ENCODE measurements at regions not wholly inside any gene's neighbourhood (a gene's known extent, or its start where the extent isn't known, plus 50 kb on each side); places are given as distances from the start of the nearest gene placed in this dataset.

DNA sequence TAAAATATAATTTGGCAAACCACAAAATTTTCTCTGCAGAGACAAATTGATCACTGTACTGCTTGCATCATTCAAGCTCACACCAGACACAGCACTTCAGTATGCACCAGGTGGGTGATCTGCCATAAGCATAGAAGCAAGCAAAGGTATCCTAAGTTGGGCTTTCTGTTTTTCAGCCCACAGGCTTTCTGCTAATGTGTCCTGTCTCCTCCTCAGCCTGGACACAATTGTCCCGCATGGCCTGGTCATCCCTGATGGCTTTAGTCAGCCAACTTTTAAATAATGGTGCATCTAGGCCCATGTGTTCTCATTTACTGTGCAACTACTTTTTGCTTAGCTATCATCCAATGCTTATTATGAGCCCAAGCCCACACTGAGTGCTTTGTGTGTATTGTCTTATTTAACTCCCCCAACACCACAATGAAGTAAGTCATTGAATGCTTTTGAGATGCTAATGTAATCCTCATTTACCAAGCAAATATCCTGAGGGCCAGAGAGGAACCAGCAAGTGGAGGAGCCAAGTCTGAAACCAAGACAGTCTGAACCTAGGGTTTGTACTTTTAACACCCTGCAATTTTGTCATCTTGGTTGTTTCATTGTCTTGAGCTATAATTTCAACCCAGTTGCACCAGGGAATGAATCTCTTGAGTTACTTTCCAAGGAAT lies 111.2 kb upstream of the SETBP1 start:
- TF ChIP-seq, protein P1, sequence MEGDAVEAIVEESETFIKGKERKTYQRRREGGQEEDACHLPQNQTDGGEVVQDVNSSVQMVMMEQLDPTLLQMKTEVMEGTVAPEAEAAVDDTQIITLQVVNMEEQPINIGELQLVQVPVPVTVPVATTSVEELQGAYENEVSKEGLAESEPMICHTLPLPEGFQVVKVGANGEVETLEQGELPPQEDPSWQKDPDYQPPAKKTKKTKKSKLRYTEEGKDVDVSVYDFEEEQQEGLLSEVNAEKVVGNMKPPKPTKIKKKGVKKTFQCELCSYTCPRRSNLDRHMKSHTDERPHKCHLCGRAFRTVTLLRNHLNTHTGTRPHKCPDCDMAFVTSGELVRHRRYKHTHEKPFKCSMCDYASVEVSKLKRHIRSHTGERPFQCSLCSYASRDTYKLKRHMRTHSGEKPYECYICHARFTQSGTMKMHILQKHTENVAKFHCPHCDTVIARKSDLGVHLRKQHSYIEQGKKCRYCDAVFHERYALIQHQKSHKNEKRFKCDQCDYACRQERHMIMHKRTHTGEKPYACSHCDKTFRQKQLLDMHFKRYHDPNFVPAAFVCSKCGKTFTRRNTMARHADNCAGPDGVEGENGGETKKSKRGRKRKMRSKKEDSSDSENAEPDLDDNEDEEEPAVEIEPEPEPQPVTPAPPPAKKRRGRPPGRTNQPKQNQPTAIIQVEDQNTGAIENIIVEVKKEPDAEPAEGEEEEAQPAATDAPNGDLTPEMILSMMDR (IDR thresholded peaks at IDR 0.05; ENCODE audit: insufficient read depth, low read length, poor library complexity, severe bottlenecking): no peak
- TF ChIP-seq EZH2phosphoT487 (conservative IDR thresholded peaks at IDR 0.05; ENCODE audit: low read length): no peak

All from SU-DHL-6 (cell line).